WERI-Rb-1 (cell line): ENCODE measurements at regions not wholly inside any gene's neighbourhood (a gene's known extent, or its start where the extent isn't known, plus 50 kb on each side); places are given as distances from the start of the nearest gene placed in this dataset.

Experiments used
- DNase-seq: peaks from one replicate; pipeline ENCODE4 v3.0.0-alpha.2; 2020
- H3K27ac ChIP-seq: fragments of 250-450 bp; sonication (Bioruptor Pico); 2 replicates; pipeline ENCODE4 v1.5.1; 2020; ENCODE audit warnings: mild to moderate bottlenecking, moderate library complexity
- H3K27me3 ChIP-seq: fragments of 250-450 bp; sonication (Bioruptor Pico); 2 replicates; pipeline ENCODE4 v1.5.1; 2021; ENCODE audit warnings: mild to moderate bottlenecking, low read depth, moderate library complexity; ENCODE audit not compliant: insufficient read depth, severe bottlenecking
- H3K36me3 ChIP-seq: fragments of 250-450 bp; sonication (Bioruptor Pico); 2 replicates; pipeline ENCODE4 v1.5.1; 2020; ENCODE audit warnings: mild to moderate bottlenecking, moderate library complexity
- H3K4me3 ChIP-seq: 2 replicates; pipeline ENCODE4 v1.5.1; 2011; ENCODE audit warnings: low read depth, mild to moderate bottlenecking, control low read depth, low read length
- H3K9me3 ChIP-seq: fragments of 250-450 bp; sonication (Bioruptor Pico); 2 replicates; pipeline ENCODE4 v1.5.1; 2021; ENCODE audit warnings: mild to moderate bottlenecking, moderate library complexity; ENCODE audit not compliant: severe bottlenecking
- CTCF ChIP-seq: IDR thresholded peaks from 2 replicates; pipeline ENCODE4 v1.5.1; 2011; ENCODE audit warnings: low read depth, mild to moderate bottlenecking, control low read depth, inconsistent platforms, low read length

- peaks cover 10% of the 10 kb centered on the region for H3K36me3 ChIP-seq
- TF ChIP-seq CTCF, result no peak; the same call in 1 of the 2 replicates
- H3K9me3 ChIP-seq, result no peaks in the 10 kb centered on the region
- peak overlapping the region; percentile 81 for H3K4me3 ChIP-seq
- peaks cover 43% of the 10 kb centered on the region for H3K27me3 ChIP-seq
- DNase-seq, result peak; percentile 89
- H3K27ac ChIP-seq, result peak overlapping the region; percentile 94
Measured at GRCh38 chr17:81345228-81346089, 49.8 kb upstream of the BAHCC1 start.
